Lung (tissue), 11 donors: ENCODE measurements at regions not wholly inside any gene's neighbourhood (a gene's known extent, or its start where the extent isn't known, plus 50 kb on each side); places are given as distances from the start of the nearest gene placed in this dataset.

Experiments
- ATAC-seq: fragments of 200-7000 bp; cut with Tn5 transposase; one replicate; pipeline ENCODE4 v1.9.1; 2020; ENCODE audit warnings: moderate number of reproducible peaks; ENCODE audit not compliant: insufficient read depth, low FRiP score
- DNase-seq, 3 donors: peaks; one replicate each; pipeline ENCODE4 v3.0.0-alpha.2; 2013 to 2017
- H3K27ac ChIP-seq, 2 donors: one replicate each; pipeline ENCODE4 v1.5.1; 2013; ENCODE audit warnings: mild to moderate bottlenecking in 2 of 2, moderate library complexity in 2 of 2, control low read depth in 1 of 2, inconsistent platforms in 1 of 2, low read depth in 1 of 2, low read length in 1 of 2
- H3K27me3 ChIP-seq, 3 donors: one replicate each; pipeline ENCODE4 v1.5.1; 2013; ENCODE audit warnings: low read length in 2 of 3; ENCODE audit not compliant: control insufficient read depth in 3 of 3, insufficient read depth in 3 of 3
- H3K36me3 ChIP-seq, 4 donors: one replicate each; pipeline ENCODE4 v1.5.1; 2013; ENCODE audit warnings: low read length in 4 of 4, mild to moderate bottlenecking in 1 of 4, moderate library complexity in 1 of 4; ENCODE audit not compliant: control insufficient read depth in 4 of 4, insufficient read depth in 4 of 4
- H3K4me1 ChIP-seq, 5 donors: one replicate each; pipeline ENCODE4 v1.5.1; 2013; ENCODE audit warnings: low read length in 5 of 5, mild to moderate bottlenecking in 2 of 5, moderate library complexity in 1 of 5; ENCODE audit not compliant: control insufficient read depth in 5 of 5, insufficient read depth in 5 of 5
- H3K4me3 ChIP-seq: one replicate; pipeline ENCODE4 v1.5.1; 2013; ENCODE audit warnings: mild to moderate bottlenecking, control low read depth, moderate library complexity
- H3K9ac ChIP-seq, 2 donors: one replicate each; pipeline ENCODE4 v1.5.1; 2013; ENCODE audit warnings: low read length in 2 of 2, control low read depth in 1 of 2; ENCODE audit not compliant: insufficient read depth in 1 of 2
- H3K9me3 ChIP-seq, 4 donors: one replicate each; pipeline ENCODE4 v1.5.1; 2013; ENCODE audit warnings: low read length in 3 of 4, mild to moderate bottlenecking in 1 of 4, moderate library complexity in 1 of 4; ENCODE audit not compliant: control insufficient read depth in 4 of 4, insufficient read depth in 3 of 4
- WGBS, 2 donors: extraction: QIAGEN DNeasy Blood & Tissue Kit; methylation state at CpG; one replicate each; pipeline ENCODE4 v1.1.7; 2013; 5-methylcytosine and 5-hydroxymethylcytosine counted together
- TF ChIP-seq, protein P1 (sequence below): IDR thresholded peaks from 2 replicates; pipeline ENCODE4 v1.5.1; 2012; ENCODE audit warnings: mild to moderate bottlenecking; ENCODE audit errors: control extremely low read depth, extremely low read depth
- donor health status: control.
- donor health status: control.
- donor health status: Bipolar disorder and iron deficiency.
- donor health status: healthy.
- donor health status: DM: yes; HTN: yes; CAD: no.

DNA sequence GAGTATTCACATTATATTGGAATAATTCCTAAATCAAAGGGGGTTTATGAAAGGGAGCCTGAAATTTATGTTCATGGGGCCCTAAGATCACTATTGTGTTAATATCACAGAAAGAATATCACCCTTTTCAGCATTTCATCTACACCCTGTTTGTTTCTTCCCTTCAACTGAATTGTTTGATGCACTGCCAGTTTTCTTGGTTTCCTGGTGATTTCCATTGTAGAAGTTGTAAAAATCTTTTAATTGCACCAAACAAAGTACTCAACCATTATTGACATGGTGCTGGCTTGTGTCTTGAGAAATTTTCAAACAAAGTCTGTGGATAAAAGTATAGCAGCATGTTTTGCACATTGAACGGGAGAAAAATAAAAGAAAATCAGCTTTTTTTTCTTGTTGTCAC is 154.8 kb upstream of the PRKD1 start:
- H3K27ac ChIP-seq: no peak overlapping the region
- WGBS, 2 donors: 76 to 89% methylated on average over 1 of the region's 1 CpG
- no peaks in the 10 kb centered on the region for H3K27me3 ChIP-seq
- H3K9me3 ChIP-seq: no peaks in the 10 kb centered on the region
- H3K4me1 ChIP-seq: no peaks in the 10 kb centered on the region
- no peak overlapping the region for H3K9ac ChIP-seq
- H3K36me3 ChIP-seq: no peaks in the 10 kb centered on the region
- no peak for ATAC-seq
- TF ChIP-seq, protein P1, sequence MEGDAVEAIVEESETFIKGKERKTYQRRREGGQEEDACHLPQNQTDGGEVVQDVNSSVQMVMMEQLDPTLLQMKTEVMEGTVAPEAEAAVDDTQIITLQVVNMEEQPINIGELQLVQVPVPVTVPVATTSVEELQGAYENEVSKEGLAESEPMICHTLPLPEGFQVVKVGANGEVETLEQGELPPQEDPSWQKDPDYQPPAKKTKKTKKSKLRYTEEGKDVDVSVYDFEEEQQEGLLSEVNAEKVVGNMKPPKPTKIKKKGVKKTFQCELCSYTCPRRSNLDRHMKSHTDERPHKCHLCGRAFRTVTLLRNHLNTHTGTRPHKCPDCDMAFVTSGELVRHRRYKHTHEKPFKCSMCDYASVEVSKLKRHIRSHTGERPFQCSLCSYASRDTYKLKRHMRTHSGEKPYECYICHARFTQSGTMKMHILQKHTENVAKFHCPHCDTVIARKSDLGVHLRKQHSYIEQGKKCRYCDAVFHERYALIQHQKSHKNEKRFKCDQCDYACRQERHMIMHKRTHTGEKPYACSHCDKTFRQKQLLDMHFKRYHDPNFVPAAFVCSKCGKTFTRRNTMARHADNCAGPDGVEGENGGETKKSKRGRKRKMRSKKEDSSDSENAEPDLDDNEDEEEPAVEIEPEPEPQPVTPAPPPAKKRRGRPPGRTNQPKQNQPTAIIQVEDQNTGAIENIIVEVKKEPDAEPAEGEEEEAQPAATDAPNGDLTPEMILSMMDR: no peak
- H3K4me3 ChIP-seq: no peak overlapping the region
- DNase-seq: no peak

DNA sequence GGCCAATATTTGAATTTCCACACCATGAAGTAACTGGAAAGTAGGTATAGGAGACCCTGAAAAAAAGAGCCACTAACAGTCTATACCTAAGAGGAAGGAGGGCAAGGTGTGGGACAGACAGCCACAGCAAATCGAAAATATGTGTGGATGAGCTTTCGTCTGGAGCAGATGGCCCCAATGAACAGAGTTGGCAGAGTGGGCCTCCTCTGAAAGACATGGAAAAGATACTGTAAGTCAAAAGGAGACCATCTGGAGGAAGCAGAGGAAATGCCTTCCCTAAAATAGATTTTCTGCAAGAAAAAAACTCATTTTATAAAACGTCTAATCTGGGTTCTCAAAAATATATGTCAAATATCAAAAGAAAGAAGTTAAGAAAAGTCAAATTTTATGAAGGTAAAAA is 157.2 kb upstream of the PRKD1 start:
- no peaks in the 10 kb centered on the region for H3K4me1 ChIP-seq
- ATAC-seq (no peak), DNase-seq (no peak)
- H3K27ac ChIP-seq: no peak overlapping the region
- WGBS, 2 donors: 75 to 77% methylated on average over 3 of the region's 3 CpGs
- peaks cover 0 to 6% (median 2%) of the 10 kb centered on the region in 4 donors for H3K9me3 ChIP-seq
- no peak overlapping the region for H3K9ac ChIP-seq
- no peaks in the 10 kb centered on the region for H3K36me3 ChIP-seq
- TF ChIP-seq, protein P1: no peak
- H3K27me3 ChIP-seq: no peaks in the 10 kb centered on the region
- no peak overlapping the region for H3K4me3 ChIP-seq

DNA sequence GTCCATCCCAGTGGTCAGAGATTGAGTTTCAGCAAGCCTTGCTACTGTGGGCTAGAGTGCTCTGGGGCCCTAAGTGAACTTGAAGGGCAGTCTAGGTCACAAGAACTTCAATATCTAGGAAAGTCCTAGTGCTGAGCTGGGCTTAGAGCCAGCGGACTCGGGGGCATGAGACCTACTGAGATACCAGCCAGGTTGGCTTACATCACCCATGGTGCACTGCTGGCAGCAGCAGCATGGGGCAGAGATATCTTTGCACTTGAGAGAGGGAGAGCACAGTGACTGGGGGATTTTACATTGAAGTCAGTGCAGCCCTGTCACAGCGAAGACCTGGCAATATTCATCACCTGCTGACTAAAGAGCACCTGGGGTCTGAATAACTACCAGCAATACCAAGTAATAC is 158.3 kb upstream of the PRKD1 start:
- 89% methylated on average over 3 of the region's 3 CpGs for WGBS, 2 donors
- H3K4me1 ChIP-seq: no peaks in the 10 kb centered on the region
- ATAC-seq (no peak), DNase-seq (no peak)
- H3K27ac ChIP-seq: no peak overlapping the region
- no peak overlapping the region for H3K4me3 ChIP-seq
- H3K9ac ChIP-seq: no peak overlapping the region
- H3K36me3 ChIP-seq: no peaks in the 10 kb centered on the region
- H3K9me3 ChIP-seq: peaks cover 0 to 6% (median 5%) of the 10 kb centered on the region in 4 donors
- TF ChIP-seq, protein P1: no peak
- H3K27me3 ChIP-seq: no peaks in the 10 kb centered on the region

DNA sequence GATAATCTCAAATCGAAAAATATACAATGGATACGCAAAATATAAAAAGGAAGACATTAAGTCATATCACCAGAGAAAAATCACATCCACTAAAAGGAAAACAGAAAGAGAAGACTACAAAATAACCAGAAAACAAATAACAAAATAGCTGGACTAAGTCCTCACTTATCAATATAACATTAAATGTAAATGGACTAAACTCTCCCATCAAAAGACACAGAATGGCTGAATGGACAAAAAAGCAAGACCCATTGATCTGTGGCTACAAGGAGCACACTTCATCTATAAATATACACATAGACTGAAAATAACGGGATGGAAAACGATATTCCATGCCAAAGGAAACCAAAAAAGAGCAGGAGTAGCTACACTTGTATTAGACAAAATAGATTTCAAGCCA is 161.0 kb upstream of the PRKD1 start:
- 83 to 84% methylated on average over 4 of the region's 4 CpGs for WGBS, 2 donors
- no peak overlapping the region for H3K4me3 ChIP-seq
- no peak for ATAC-seq
- H3K27me3 ChIP-seq: no peaks in the 10 kb centered on the region
- no peaks in the 10 kb centered on the region for H3K36me3 ChIP-seq
- peaks cover 0 to 14% (median 9%) of the 10 kb centered on the region in 4 donors for H3K9me3 ChIP-seq
- TF ChIP-seq, protein P1: no peak
- H3K27ac ChIP-seq: no peak overlapping the region
- DNase-seq: no peak
- H3K9ac ChIP-seq: no peak overlapping the region
- H3K4me1 ChIP-seq: no peaks in the 10 kb centered on the region
